PC-3 (cell line): ENCODE measurements at regions not wholly inside any gene's neighbourhood (a gene's known extent, or its start where the extent isn't known, plus 50 kb on each side); places are given as distances from the start of the nearest gene placed in this dataset.

Experiments
- ATAC-seq: fragments of 200-7000 bp; cut with Tn5 transposase; 2 replicates; pipeline ENCODE4 v1.9.1; 2020; ENCODE audit warnings: mild to moderate bottlenecking, moderate library complexity
- BruUV-seq: library from RNA; stranded (reverse); fragments of 400-500 nt; replicated peaks from 2 replicates; lab custom pipeline; 2021; lab: Mats Ljungman, UMichigan
- CTCF ChIA-PET: fragments of 300-600 bp; sonication (Branson Sonifier 250); formaldehyde crosslinking; loops from one replicate; lab custom pipeline; 2022; ENCODE audit warnings: antibody characterized with exemption; lab: Charles Lee
- POLR2A ChIA-PET: fragments of 300-600 bp; sonication (Branson Sonifier 250); formaldehyde crosslinking; loops from one replicate; lab custom pipeline; 2022; ENCODE audit warnings: antibody characterized with exemption; ENCODE audit not compliant: unreplicated experiment; lab: Charles Lee
- DNase-seq: peaks from one replicate; pipeline ENCODE4 v3.0.0-alpha.2; 2015
- H2AFZ ChIP-seq: fragments of 300-600 bp; sonication (generic); 2 replicates; pipeline ENCODE4 v1.6.0; 2016; ENCODE audit warnings: antibody characterized with exemption, low read length
- H3F3A ChIP-seq: fragments of 300-600 bp; sonication (generic); one replicate; pipeline ENCODE4 v1.6.0; 2017; ENCODE audit warnings: antibody characterized with exemption, low read length, control low read depth, mild to moderate bottlenecking; ENCODE audit not compliant: unreplicated experiment
- H3K27ac ChIP-seq: fragments of 300-600 bp; sonication (generic); 2 replicates; pipeline ENCODE4 v1.5.1; 2016; ENCODE audit warnings: mild to moderate bottlenecking, low read length
- H3K27me3 ChIP-seq: fragments of 300-600 bp; sonication (generic); 2 replicates; pipeline ENCODE4 v1.6.1; 2016; ENCODE audit warnings: low read length, mixed read lengths
- H3K36me3 ChIP-seq: fragments of 300-600 bp; sonication (generic); 2 replicates; pipeline ENCODE4 v1.6.1; 2016; ENCODE audit warnings: low read depth, mixed run types, low read length, mixed read lengths
- H3K4me1 ChIP-seq: fragments of 300-600 bp; sonication (generic); 2 replicates; pipeline ENCODE4 v1.5.1; 2016; ENCODE audit warnings: low read length; ENCODE audit not compliant: insufficient read depth
- H3K4me2 ChIP-seq: fragments of 300-600 bp; sonication (generic); 2 replicates; pipeline ENCODE4 v1.6.0; 2016; ENCODE audit warnings: low read length
- H3K4me3 ChIP-seq: fragments of 300-600 bp; sonication (generic); 2 replicates; pipeline ENCODE4 v1.5.1; 2016; ENCODE audit warnings: mild to moderate bottlenecking, low read length, mixed read lengths
- H3K79me2 ChIP-seq: fragments of 300-600 bp; sonication (generic); 2 replicates; pipeline ENCODE4 v1.6.1; 2017; ENCODE audit warnings: low read length, mixed read lengths
- H3K9ac ChIP-seq: fragments of 300-600 bp; sonication (generic); 2 replicates; pipeline ENCODE4 v1.6.0; 2016; ENCODE audit warnings: mild to moderate bottlenecking, low read length
- H3K9me2 ChIP-seq: fragments of 300-600 bp; sonication (generic); replicated peaks from 2 replicates; pipeline ENCODE4 v1.6.1; 2016; ENCODE audit warnings: mixed run types, low read length, mixed read lengths
- H3K9me3 ChIP-seq: fragments of 300-600 bp; sonication (generic); 2 replicates; pipeline ENCODE4 v1.6.1; 2016; ENCODE audit warnings: low read length, mixed read lengths
- H4K20me1 ChIP-seq: fragments of 300-600 bp; sonication (generic); 2 replicates; pipeline ENCODE4 v1.6.1; 2016; ENCODE audit warnings: low read length, mixed read lengths
- CTCF ChIP-seq: fragments of 300-600 bp; sonication (generic); conservative IDR thresholded peaks from 2 replicates; pipeline ENCODE4 v1.5.1; 2017; ENCODE audit warnings: antibody characterized with exemption, low read depth, mild to moderate bottlenecking, low read length
- EZH2 ChIP-seq: fragments of 300-600 bp; sonication (generic); IDR thresholded peaks from one replicate; pipeline ENCODE4 v1.6.1; 2017; ENCODE audit warnings: antibody characterized with exemption, mild to moderate bottlenecking, low read length; ENCODE audit not compliant: unreplicated experiment
- EZH2phosphoT487 ChIP-seq: fragments of 300-600 bp; sonication (generic); IDR thresholded peaks from 2 replicates; pipeline ENCODE4 v1.6.1; 2018; ENCODE audit warnings: mild to moderate bottlenecking, antibody characterized with exemption, low read length, borderline replicate concordance
- intact Hi-C: fragments of 100-400 bp; cut with micrococcal nuclease; formaldehyde crosslinking; loops from 2 replicates; pipeline ENCODE4 v1.9.0; 2023

GRCh38 chr1:70762386-70762785 is 285.2 kb downstream of the PTGER3 start:
- intact Hi-C loops, result no loop called here
- Histone ChIP-seq H3K9me3 (no peaks in the 10 kb centered on the region), H3K4me1 (no peaks in the 10 kb centered on the region), H3K36me3 (no peaks in the 10 kb centered on the region), H3K27ac (no peak overlapping the region), H3K4me3 (no peak overlapping the region), H3K9me2 (no peaks in the 10 kb centered on the region), H3K27me3 (no peaks in the 10 kb centered on the region; the same call in 1 of the 2 replicates), H2AFZ (no peak overlapping the region), H3K4me2 (no peak overlapping the region), H4K20me1 (no peaks in the 10 kb centered on the region), H3F3A (no peaks in the 10 kb centered on the region), H3K79me2 (no peaks in the 10 kb centered on the region), H3K9ac (no peak overlapping the region)
- TF ChIP-seq EZH2phosphoT487, result no peak
- TF ChIP-seq EZH2, result no peak
- TF ChIP-seq CTCF, result no peak
- BruUV-seq, result no TSS peak
- ChIA-PET CTCF (no interaction called here), POLR2A (no interaction called here)
- ATAC-seq (no peak), DNase-seq (no peak)

- TF ChIP-seq CTCF, result no peak
- no peak for TF ChIP-seq EZH2
- TF ChIP-seq EZH2phosphoT487, result no peak
- no peaks in the 10 kb centered on the region for H3K4me1 ChIP-seq
- no peaks in the 10 kb centered on the region; the same call in 1 of the 2 replicates for H3K27me3 ChIP-seq
- no peak overlapping the region for H3K4me3 ChIP-seq
- no peak overlapping the region for H3K27ac ChIP-seq
- ChIA-PET CTCF (no interaction called here), POLR2A (no interaction called here)
- H2AFZ ChIP-seq, result no peak overlapping the region
- intact Hi-C loops, result no loop called here
- H4K20me1 ChIP-seq, result no peaks in the 10 kb centered on the region
- BruUV-seq, result no TSS peak
- H3K36me3 ChIP-seq, result no peaks in the 10 kb centered on the region
- no peaks in the 10 kb centered on the region for H3K9me3 ChIP-seq
- no peak overlapping the region for H3K9ac ChIP-seq
- no peaks in the 10 kb centered on the region for H3K79me2 ChIP-seq
- ATAC-seq, result no peak
- no peak overlapping the region for H3K4me2 ChIP-seq
- no peaks in the 10 kb centered on the region for H3F3A ChIP-seq
- DNase-seq, result no peak
- H3K9me2 ChIP-seq, result no peaks in the 10 kb centered on the region
Measured at GRCh38 chr1:70764747-70765146, 282.9 kb downstream of the PTGER3 start.

GRCh38 chr1:70767377-70767776 is 280.2 kb downstream of the PTGER3 start:
- no peak for DNase-seq
- POLR2A ChIA-PET, result no interaction called here
- no peaks in the 10 kb centered on the region for H3K79me2 ChIP-seq
- no TSS peak for BruUV-seq
- H3K4me2 ChIP-seq, result no peak overlapping the region
- H2AFZ ChIP-seq, result no peak overlapping the region
- H3K4me1 ChIP-seq, result no peaks in the 10 kb centered on the region
- H3K4me3 ChIP-seq, result no peak overlapping the region
- no peaks in the 10 kb centered on the region for H3F3A ChIP-seq
- H3K27ac ChIP-seq, result no peak overlapping the region
- intact Hi-C loops, result no loop called here
- H4K20me1 ChIP-seq, result no peaks in the 10 kb centered on the region
- no peak for ATAC-seq
- CTCF ChIA-PET, result no interaction called here
- H3K9me2 ChIP-seq, result no peaks in the 10 kb centered on the region
- no peak for TF ChIP-seq EZH2
- no peak for TF ChIP-seq EZH2phosphoT487
- no peak for TF ChIP-seq CTCF
- H3K27me3 ChIP-seq, result no peaks in the 10 kb centered on the region; the same call in 1 of the 2 replicates
- H3K36me3 ChIP-seq, result no peaks in the 10 kb centered on the region
- H3K9ac ChIP-seq, result no peak overlapping the region
- no peaks in the 10 kb centered on the region for H3K9me3 ChIP-seq
